IPS-NIHi7 (cell line): ENCODE measurements at regions not wholly inside any gene's neighbourhood (a gene's known extent, or its start where the extent isn't known, plus 50 kb on each side); places are given as distances from the start of the nearest gene placed in this dataset.

Source experiments
- DNase-seq: peaks from one replicate; pipeline ENCODE4 v3.0.0; 2012; ENCODE audit warnings: mixed read lengths; ENCODE audit errors: extremely low spot score

DNA sequence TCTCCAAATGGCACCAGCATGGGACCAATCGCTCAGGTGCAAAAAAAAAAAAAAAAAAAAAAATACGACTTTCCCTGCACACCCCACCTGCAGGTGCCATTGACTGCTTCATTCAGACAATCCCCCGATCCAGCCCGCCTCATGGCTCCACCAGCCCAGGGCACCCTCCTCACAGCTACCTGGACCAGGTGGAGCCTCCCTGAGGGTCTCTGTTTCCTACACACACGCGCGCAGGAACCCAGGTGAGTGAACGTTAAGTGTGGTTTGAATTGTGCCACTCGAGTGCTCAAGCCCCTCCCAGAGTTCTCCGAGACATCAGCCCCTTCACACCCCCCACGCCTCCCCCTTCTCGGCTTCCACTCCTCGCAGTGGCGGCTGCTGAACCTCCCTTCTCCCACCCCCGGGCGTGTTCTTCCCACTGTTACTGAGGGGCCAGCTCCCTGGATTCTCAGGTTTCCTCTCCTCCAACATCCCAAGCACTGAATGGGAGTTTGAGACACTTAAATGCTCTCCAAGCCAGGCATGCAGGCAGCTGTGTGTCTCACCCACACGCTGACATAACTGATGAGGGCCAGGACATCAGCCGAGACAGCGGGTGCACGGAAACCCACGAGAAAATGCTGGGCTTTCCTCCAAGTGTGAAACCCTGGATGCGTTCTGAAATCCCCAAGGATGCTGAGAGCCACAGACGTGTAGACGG is 88.8 kb upstream of the SNTG2 start:
- no peak for DNase-seq

DNA sequence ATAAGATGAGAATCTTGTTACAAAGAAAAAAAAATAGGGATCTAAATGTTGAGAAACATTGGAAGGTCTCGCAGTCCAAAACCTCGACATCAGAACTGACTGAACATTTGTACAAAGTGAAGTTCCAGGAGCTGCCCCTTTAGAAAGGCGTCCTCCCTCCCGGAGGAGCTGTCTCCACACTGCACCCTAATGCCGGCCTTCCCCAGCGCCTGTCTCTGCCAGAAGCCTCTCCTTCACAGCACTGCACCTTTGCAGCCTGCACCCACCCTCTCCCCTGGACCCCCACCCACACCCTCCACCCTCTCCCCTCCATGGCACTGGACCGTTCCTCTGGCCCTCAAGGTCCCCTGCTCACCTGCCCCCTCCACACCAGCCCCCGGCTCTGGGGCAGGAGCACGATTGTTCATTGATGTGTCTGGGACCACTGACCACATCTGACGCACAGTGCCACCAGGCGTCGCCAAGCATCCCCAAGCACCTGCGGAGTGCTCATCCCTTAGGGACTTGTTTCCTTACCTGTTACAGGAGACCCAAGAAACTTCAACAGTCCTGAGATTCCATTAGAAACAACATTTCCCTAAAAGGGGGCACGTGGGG is 90.3 kb upstream of the SNTG2 start:
- DNase-seq = peak; percentile 68

DNA sequence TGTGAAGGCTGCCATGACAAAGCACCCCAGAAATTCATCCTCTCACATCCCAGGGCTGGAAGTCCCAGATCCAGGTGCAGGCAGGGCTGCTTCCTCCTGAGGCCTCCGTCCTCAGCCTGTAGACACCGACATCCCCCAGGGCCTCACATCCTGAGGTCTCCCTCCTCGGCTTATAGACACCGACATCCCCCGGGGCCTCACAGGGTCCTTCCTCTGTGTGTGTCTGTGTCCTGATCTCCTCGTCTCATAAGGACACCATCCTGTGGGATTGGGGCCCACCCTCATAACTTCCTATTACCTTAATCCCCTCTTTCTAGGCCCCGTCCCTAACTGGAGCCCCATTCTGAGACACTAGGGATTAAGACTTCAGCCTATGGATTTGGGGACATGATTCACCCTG is 92.0 kb upstream of the SNTG2 start:
- DNase-seq = no peak

DNA sequence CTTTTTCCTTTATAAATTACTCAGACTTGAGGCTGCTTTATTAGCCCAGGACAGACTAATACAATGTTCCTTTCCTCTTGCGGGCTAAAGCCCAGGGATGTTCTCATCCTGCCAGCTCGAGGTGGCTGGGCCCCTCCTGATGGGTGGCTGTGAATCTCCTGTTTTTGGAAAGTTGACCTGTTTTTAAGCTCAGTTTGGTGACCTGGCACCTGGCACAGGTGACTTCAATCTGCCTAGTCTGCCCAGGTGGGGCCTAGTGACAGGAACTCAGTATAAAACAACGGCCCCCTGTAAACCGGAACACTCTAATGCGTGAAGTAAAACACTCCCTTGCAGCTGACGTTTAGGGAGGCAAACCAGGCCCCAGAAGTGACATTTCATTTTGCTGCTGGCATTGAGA is 92.7 kb upstream of the SNTG2 start:
- DNase-seq = no peak

DNA sequence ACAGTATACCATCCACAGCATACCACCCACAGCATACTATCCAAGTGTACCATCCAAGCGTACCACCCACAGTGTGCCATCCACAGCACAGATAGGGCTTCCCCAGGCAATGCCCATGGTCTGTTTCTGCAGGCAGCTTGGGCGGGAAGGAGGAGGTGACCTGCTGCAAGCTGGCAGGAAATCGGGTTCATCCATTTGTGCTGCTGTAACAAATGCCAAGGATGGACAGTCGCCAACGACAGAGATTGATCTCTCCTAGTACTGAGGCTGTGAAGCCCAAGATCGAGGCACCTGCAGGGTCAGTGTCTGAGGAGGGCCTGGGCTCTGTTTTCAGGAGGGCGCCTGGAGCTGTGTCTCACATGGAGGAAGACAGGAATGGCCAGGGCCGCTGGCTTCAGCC is 93.6 kb upstream of the SNTG2 start:
- DNase-seq = no peak

DNA sequence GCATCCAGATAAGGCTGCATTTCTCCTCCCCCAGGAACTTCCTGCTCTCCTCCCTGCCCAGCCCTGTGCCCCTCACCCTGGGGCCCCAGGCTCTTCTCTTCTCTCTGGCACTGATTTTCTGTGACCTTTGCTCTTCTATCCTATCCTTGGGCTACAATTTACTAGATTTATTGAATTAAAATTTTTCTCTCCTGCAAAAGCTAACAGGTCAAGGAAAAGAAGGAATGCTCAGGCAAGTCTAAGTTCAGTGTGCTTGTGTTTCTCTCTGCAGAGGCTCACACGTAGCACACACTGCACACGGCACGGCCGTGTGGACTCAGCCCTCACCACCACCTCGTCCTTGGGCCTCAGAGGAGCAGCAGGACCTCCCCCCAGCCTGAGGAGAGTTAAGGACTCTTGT is 94.2 kb upstream of the SNTG2 start:
- no peak for DNase-seq

DNA sequence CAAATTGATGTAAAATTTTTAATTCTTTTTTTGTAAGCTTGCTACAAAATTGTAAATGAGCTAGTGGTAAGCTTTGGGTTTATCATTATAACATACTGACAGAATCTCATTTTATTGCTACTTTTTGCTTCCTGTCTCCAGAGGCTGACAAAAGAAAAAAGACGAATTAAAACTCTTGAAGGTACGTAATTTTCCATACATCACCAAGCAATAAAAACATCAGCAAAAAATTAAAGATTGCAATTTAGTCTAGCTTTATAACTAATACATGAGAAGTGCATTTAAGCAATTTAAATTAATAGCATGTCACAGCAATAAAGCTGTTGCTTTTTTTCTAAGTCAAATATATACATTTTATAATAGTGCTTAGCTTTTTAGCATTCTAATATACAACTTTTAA is 94.6 kb upstream of the SNTG2 start:
- DNase-seq = no peak

DNA sequence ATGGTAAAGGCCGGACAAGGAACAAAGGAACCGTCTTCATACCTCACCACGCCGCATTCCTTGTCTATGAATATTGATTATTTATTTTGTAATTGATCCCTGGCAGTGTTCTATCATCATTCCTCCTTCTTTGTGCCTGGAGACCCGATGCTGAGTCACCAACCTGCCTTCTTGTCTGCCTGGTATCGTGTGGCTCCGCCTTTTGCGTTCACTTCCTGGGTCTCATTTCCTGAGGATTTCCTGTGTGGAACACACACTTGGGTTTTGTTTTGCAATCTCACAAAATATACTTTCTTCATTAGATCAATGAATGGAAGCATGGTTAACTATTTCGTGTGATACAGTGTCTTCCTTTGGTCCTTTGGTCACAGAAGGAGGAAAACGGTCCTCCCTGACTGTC is 95.5 kb upstream of the SNTG2 start:
- DNase-seq = no peak

DNA sequence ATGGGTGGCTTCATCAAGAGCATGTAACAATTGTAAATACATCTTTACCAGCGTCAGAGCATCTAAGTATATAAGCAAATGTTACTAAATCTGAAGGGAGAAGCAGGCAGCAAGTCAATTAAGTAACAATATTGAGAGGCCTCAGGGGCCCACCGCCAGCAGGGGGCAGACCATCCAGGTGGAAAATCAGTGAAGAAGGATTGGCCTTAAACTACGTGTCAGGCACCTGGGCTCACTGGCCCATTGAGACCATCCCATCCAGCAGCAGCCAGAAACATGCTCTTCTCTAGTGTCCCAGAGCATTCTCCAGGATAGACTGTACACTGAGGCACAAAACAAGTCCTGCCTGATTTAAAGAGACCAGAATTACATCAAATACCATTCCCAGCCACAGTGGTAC is 96.2 kb upstream of the SNTG2 start:
- peak; percentile 87 for DNase-seq

DNA sequence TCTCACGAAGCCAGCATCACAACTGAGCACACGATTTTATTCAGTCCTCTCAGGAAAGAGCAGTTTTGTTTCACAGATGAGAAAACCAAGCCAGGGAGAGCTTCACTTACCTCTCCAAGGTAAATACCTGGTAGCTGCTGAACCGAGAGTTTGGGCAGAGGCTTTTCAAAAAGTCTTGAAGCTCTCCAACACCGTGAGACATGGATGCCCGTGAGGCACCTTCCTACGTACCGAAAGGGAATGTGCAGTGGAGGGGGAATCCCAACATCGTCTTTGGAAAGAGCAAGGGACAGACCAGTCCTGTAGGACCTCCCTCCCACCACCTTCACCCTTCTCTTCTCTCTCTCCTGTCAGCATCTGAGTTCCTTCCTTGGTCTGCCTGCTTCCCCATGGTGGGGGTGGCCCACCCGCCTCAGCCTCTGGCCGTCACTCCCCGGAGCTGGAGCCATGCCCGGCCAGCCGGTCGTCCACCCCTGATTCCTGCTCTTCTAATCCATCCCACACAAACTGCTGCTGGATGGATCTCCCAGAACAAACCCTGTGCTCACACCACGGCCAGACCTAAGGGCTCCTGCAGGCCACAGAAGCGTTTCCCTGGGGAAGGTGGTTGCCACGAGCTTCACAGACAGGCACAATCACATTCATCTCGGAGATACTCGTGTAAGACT is 97.3 kb upstream of the SNTG2 start:
- DNase-seq = no peak

DNA sequence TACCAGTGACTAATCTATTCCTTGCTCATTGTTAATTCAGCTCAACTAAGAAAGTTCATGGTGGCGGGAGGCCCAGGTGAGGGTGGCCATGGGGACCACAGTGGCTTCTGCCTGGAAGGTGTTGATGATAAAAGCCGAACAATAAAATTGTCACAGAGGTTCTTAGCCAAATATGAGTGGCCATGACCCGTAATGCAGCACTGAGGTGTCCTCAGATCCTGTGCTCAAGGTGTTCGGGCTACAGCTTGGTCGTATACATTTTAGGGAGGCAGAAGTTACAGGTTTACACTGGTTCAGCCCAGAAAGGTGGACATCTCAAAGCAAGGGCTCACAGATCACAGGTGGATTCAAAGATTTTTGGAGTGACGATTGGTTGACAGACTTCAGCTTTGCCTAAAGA is 98.5 kb upstream of the SNTG2 start:
- DNase-seq = no peak

DNA sequence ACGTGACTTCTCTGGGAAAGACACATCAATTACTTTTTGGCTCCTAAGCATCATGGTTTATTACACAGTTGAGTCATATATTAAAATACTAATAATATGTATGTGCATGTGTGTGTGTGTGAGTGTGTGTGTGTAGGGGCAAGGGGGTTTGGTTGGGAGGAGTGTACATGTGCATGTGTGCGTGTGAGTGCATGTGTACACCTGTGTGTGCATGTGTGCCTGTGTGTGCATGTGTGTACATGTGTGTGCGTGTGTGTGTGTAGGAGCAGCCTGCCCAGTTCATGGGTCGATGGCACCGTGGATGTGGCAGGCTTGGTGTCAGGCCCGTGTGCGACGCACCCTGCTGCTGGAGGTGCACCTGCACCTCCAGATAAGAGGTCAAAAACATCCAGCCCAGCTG is 99.0 kb upstream of the SNTG2 start:
- DNase-seq = no peak

DNA sequence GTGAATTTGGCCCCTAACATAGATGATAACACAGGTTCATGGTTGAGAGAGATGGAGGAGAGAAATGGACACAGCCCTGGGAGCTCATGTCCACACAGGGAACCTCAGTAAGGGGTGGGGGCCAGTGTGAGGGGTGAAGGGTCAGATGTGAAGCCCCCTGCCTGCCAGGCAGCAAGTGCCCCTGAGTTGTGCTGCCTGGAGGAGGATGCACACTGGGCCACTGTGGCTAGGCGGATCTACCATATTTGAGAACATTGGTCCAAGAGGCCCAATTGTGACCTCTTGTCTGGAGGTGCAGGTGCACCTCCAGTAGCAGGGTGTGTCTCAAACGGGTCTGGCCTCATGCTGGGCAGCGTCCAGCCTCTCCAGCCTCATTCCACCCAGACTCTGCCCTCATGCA is 99.6 kb upstream of the SNTG2 start:
- no peak for DNase-seq

DNA sequence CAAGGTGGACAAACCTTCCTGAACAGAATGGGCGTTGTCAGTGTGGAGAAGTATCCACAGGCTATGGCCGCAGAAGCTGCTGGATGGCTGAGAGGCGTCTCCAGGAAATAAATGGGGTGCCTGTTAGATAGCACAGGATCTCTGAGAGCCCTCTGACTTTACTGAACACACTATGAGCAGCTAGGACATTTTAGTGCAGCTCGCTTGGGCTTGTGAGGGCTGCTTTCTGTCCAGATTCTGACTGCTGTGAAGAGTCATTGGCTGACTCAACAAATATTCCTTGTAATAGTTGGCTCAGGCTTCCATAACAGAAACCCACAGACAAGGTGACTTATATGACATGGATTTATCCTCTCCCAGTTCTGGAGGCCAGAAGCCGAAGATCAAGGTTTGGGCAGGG is 100.2 kb upstream of the SNTG2 start:
- DNase-seq = no peak

DNA sequence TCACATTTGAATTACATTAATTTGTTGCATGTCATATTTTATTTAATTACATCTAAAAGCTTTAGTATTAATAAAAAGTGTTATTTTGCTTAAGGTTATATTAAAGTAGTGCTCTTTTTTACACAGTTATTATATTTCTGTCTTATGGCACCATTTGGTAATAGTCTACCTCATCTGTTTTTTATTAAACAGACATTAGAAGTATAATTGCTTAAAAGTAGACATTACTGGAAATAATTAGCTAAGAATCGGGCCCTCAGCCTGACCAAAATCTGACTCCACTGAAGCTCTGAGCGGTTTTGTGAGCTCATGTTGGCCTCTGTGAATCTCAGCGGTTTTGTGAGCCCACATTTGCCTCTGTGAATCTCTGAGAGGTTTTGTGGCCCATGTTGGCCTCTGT is 102.5 kb upstream of the SNTG2 start:
- DNase-seq = no peak

DNA sequence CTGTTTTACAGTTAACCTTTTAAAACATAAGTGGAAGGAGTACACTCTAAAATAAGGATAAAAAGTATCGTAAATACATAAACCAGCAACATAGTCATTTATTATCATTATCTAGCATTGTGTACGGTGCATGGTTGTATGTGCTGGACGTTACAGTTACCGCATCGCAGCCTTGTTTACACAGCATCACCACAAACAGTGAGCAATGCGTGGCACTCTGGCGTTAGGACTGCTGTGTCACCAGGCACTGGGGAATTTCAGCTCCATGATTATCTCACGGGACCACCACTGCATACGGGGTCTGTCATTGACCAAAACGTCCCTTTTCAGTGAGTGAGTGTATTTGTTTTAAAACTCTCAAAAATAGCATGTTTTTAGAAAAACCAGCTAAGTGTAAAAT is 103.0 kb upstream of the SNTG2 start:
- no peak for DNase-seq

DNA sequence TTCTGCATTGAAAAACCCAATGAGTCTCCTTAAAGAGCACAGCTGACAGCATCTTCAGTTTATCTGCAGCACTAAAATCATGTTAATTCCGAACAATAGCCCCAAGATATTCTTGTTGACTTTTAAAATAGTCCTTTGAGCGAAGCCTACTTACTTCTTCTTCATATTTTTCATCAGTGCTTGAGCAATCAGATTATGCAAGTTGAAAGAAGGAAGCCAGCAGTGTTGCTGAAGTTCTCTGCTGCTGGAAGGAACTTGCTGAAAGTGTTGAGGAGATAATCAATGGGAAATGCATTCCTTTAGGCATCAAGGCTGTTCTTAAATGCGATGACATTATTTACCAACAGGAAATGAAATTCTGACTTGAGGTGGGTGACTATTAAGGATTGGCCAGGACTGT is 105.9 kb upstream of the SNTG2 start:
- no peak for DNase-seq

DNA sequence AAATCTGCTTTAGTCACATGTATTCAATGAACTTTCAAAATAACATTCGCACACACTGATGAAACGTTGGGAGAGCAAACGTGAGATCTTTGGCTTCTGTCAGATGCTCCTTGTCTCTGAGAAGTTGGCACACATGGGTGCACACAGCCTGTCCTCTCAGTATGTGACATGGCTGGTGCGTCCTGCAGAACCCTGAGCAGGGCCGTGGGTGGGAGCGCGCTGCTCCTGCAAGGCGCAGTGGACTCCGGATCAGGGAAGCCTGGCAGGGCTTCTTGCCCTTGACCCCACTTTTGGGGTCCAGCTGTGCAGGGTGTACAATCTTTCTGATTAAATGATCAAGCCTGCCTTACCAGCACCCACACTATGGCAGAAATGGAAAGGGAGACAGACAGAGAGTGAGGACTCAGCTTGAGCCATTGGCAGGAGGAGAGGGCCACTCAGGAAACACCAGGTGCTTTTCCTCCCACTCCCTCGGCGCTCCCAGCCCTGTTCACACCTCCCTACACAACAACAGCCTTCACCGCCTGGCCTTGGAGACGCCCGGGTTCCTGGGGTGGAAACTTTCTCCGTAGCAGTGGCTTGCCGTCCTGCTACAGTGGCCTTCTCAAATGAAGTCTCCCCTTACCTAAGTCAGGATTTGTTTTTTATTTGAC is 108.4 kb upstream of the SNTG2 start:
- DNase-seq = no peak

DNA sequence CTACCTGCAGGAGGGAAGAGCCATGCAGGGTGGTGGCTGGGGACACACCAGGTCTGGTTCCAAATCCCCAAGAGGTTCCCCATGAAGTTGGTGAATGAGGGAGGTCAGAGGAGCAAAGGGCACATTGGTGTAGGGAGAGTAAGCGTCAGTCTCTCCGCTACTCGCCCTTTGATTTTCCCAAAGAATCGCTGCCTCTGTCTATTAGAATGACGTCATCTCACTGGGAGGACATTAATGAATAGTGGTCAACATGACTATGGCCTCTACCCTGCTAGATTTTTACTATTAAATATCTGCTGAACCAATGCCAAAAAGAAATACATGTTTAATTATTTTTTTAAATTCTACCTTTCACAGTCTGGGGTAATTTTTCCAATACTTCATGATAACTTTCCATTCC is 109.6 kb upstream of the SNTG2 start:
- DNase-seq = no peak

DNA sequence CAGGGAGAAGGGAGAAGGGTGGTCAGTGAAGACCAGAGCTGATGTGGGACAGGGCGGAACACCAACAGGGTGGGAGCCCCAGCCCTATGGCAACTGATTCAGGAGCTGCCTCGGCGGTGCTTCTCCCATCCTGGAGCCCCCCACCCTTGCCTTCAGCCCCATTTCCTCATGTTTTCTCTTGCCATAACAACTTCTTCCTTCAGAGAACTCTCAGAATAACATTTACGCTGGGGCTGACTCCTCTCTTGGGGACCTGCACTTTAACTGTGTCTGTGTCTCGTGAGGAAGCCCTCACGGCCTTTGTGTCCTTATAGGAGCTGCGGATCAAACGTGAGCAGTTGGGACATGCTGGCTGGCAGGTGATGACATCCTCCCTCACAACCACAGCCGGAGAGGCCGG is 116.4 kb upstream of the SNTG2 start:
- no peak for DNase-seq

DNA sequence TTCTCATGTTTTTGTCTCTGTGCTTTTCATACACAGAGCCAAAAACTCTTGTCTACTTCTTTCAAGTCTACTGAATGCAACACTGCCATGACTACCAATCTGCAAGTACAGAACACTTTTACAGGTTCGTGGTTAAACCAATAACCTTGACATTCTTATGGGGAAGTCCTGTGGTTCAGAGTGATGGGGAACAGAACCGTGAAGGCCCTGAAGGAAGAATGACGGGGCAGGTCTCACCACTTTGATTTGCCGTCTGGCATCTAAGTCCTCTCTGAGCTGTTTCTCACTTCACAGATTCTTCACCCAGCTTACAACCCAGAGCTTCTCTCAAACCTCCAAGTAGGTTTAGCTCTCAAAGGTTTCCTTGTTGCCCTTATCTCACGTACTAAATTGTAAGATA is 117.5 kb upstream of the SNTG2 start:
- no peak for DNase-seq

DNA sequence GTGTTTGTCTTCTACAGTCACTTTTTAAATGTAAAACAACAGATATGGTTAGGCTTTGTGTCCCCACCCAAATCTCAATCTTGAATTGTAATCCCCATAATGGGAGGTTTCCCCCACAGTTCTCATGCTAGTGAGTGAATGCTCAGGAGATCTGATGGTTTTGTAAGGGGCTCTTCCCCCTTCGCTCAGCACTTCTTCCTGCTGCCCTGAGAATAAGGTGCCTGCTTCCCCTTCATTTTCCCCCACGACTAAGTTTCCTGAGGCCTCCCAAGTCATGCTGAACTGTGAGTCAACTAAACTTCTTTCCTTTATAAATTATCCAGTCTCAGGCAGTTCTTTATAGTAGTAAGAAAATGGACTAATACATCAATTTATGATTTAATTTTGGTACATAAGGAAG is 118.0 kb upstream of the SNTG2 start:
- no peak for DNase-seq

DNA sequence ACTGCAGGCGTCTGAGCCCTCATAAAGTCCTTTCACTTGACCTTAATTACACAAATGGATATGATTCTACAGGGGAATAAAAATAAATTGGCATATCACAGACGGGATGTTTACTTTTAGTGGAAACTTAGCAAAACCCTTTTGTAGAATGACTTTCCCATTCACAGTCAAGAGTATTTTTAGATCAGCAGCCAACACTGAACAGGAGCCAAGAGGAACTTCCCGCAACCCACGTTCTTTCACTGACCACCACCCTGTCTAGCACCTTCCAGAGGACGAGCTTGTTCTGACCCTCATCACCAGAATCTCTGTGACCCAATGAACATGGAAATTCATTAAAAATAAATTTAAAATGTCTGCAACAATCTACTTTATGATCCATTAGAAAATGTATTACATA is 119.0 kb upstream of the SNTG2 start:
- DNase-seq = no peak
